SK-N-SH treated with all-trans-retinoic acid at 6 μM for 48 hours (cell line): ENCODE measurements at regions not wholly inside any gene's neighbourhood (a gene's known extent, or its start where the extent isn't known, plus 50 kb on each side); places are given as distances from the start of the nearest gene placed in this dataset.

Experiments used
- ATAC-seq: fragments of 200-7000 bp; cut with Tn5 transposase; 3 replicates; pipeline ENCODE4 v1.9.1; 2020; ENCODE audit warnings: mild to moderate bottlenecking, moderate library complexity
- ARNTL ChIP-seq: fragments of 450-650 bp; formaldehyde crosslinking; IDR thresholded peaks from 2 replicates; pipeline ENCODE4 v1.5.0; 2020; ENCODE audit warnings: low read depth, mild to moderate bottlenecking, moderate library complexity, borderline replicate concordance
- BACH2 ChIP-seq: fragments of 250-450 bp; sonication (Bioruptor Pico); IDR thresholded peaks from 2 replicates; pipeline ENCODE4 v1.9.0; 2021; ENCODE audit warnings: mild to moderate bottlenecking, borderline replicate concordance
- CSDC2 ChIP-seq: fragments of 250-450 bp; sonication (Bioruptor Pico); IDR thresholded peaks from 2 replicates; pipeline ENCODE4 v1.5.0; 2020; ENCODE audit warnings: mild to moderate bottlenecking, moderate library complexity
- CSRNP3 ChIP-seq: fragments of 250-450 bp; sonication (Bioruptor Pico); IDR thresholded peaks from 2 replicates; pipeline ENCODE4 v1.5.1; 2021; ENCODE audit warnings: mild to moderate bottlenecking, moderate library complexity
- ESRRG ChIP-seq: fragments of 250-450 bp; sonication (Bioruptor Pico); IDR thresholded peaks from 2 replicates; pipeline ENCODE4 v1.6.1; 2021; ENCODE audit warnings: mild to moderate bottlenecking
- GLIS3 ChIP-seq: fragments of 250-450 bp; sonication (Bioruptor Pico); IDR thresholded peaks from 2 replicates; pipeline ENCODE4 v1.5.0; 2020; ENCODE audit warnings: mild to moderate bottlenecking, moderate library complexity
- ISL1 ChIP-seq: fragments of 250-450 bp; sonication (Bioruptor Pico); IDR thresholded peaks from 2 replicates; pipeline ENCODE4 v2.1.2; 2022; ENCODE audit warnings: mild to moderate bottlenecking, moderate library complexity
- OSR1 ChIP-seq: fragments of 250-450 bp; sonication (Bioruptor Pico); IDR thresholded peaks from 2 replicates; pipeline ENCODE4 v1.8.0; 2022; ENCODE audit warnings: moderate library complexity, mild to moderate bottlenecking, inconsistent platforms
- PATZ1 ChIP-seq: fragments of 250-450 bp; sonication (Bioruptor Pico); IDR thresholded peaks from 2 replicates; pipeline ENCODE4 v1.8.0; 2020; ENCODE audit warnings: mild to moderate bottlenecking, moderate library complexity, borderline replicate concordance
- POU6F1 ChIP-seq: fragments of 250-450 bp; sonication (Bioruptor Pico); IDR thresholded peaks from 2 replicates; pipeline ENCODE4 v1.8.0; 2021; ENCODE audit warnings: low read depth, mild to moderate bottlenecking, moderate library complexity, borderline replicate concordance
- RARB ChIP-seq: fragments of 250-450 bp; sonication (Bioruptor Pico); IDR thresholded peaks from 2 replicates; pipeline ENCODE4 v1.8.0; 2021; ENCODE audit warnings: mild to moderate bottlenecking, moderate library complexity
- SNAI2 ChIP-seq: fragments of 250-450 bp; sonication (Bioruptor Pico); IDR thresholded peaks from 2 replicates; pipeline ENCODE4 v1.5.0; 2020; ENCODE audit warnings: mild to moderate bottlenecking, moderate library complexity
- TCF4 ChIP-seq: fragments of 250-450 bp; sonication (Bioruptor Pico); IDR thresholded peaks from 2 replicates; pipeline ENCODE4 v1.8.0; 2021; ENCODE audit warnings: mild to moderate bottlenecking, moderate library complexity, borderline replicate concordance
- TSHZ2 ChIP-seq: fragments of 250-450 bp; sonication (Bioruptor Pico); IDR thresholded peaks from 2 replicates; pipeline ENCODE4 v1.5.0; 2020; ENCODE audit warnings: mild to moderate bottlenecking, moderate library complexity
- ZC3H10 ChIP-seq: fragments of 250-450 bp; sonication (Bioruptor Pico); IDR thresholded peaks from 2 replicates; pipeline ENCODE4 v1.5.1; 2021; ENCODE audit warnings: mild to moderate bottlenecking, moderate library complexity
- ZFP30 ChIP-seq: fragments of 450-650 bp; formaldehyde crosslinking; IDR thresholded peaks from 2 replicates; pipeline ENCODE4 v1.5.0; 2022; ENCODE audit warnings: mild to moderate bottlenecking, moderate library complexity
- ZNF565 ChIP-seq: fragments of 450-650 bp; formaldehyde crosslinking; conservative IDR thresholded peaks from 2 replicates; pipeline ENCODE4 v1.5.0; 2020; ENCODE audit warnings: low read depth, mild to moderate bottlenecking, moderate library complexity
- ZNF70 ChIP-seq: fragments of 450-650 bp; formaldehyde crosslinking; IDR thresholded peaks from 2 replicates; pipeline ENCODE4 v1.5.0; 2020; ENCODE audit warnings: mild to moderate bottlenecking, moderate library complexity
- ZNF8 ChIP-seq: fragments of 450-650 bp; formaldehyde crosslinking; IDR thresholded peaks from 2 replicates; pipeline ENCODE4 v1.5.0; 2020; ENCODE audit warnings: mild to moderate bottlenecking, moderate library complexity

- TF ChIP-seq TSHZ2 (CRISPR knock-in tag) (no peak), TCF4 (CRISPR knock-in tag) (no peak), ZNF8 (CRISPR knock-in tag) (no peak), ISL1 (CRISPR knock-in tag) (no peak), ZNF70 (CRISPR knock-in tag) (no peak)
Observed at GRCh38 chr1:65066766-65067490, 81.1 kb upstream of the AK4 start (continued).

- peak; percentile 62 for ATAC-seq
- TF ChIP-seq PATZ1 (CRISPR knock-in tag) = 0 out of 2 replicates have a peak, but pooled peaks have one; percentile 17
- TF ChIP-seq TCF4 (CRISPR knock-in tag) = no peak
Observed at GRCh38 chr1:65067491-65068201, 80.4 kb upstream of the AK4 start.

- ATAC-seq = peak; percentile 32
- TF ChIP-seq ARNTL (CRISPR knock-in tag) = no peak
- TF ChIP-seq CSRNP3 = no peak
- no peak for TF ChIP-seq ZNF70 (CRISPR knock-in tag)
- no peak for TF ChIP-seq ZNF8 (CRISPR knock-in tag)
- no peak for TF ChIP-seq ZC3H10 (CRISPR knock-in tag)
- TF ChIP-seq BACH2 (CRISPR knock-in tag) = no peak
- TF ChIP-seq GLIS3 (CRISPR knock-in tag) = no peak
- no peak for TF ChIP-seq ZFP30
- no peak for TF ChIP-seq CSDC2
- TF ChIP-seq SNAI2 (CRISPR knock-in tag) = no peak
- no peak for TF ChIP-seq RARB
- TF ChIP-seq ESRRG (CRISPR knock-in tag) = no peak
- TF ChIP-seq TSHZ2 (CRISPR knock-in tag) = no peak
- no peak for TF ChIP-seq PATZ1 (CRISPR knock-in tag)
- no peak for TF ChIP-seq OSR1
- no peak for TF ChIP-seq ZNF565 (CRISPR knock-in tag)
- no peak for TF ChIP-seq POU6F1 (CRISPR knock-in tag)
- TF ChIP-seq, all 23 proteins: peak for 0
Observed at GRCh38 chr1:65068202-65069010, 79.6 kb upstream of the AK4 start.
